Mammary epithelial cell (primary cell): ENCODE measurements at regions not wholly inside any gene's neighbourhood (a gene's known extent, or its start where the extent isn't known, plus 50 kb on each side); places are given as distances from the start of the nearest gene placed in this dataset.

ENCODE experiments used
- CTCF ChIP-seq, 2 donors: IDR thresholded peaks in 1 of 2; conservative IDR thresholded peaks in 1 of 2; 2 replicates each; pipeline ENCODE4 v1.5.1; 2011 to 2012; ENCODE audit warnings: inconsistent platforms in 2 of 2, low read length in 2 of 2, mild to moderate bottlenecking in 2 of 2, control low read depth in 1 of 2, low read depth in 1 of 2; ENCODE audit not compliant: insufficient read depth in 1 of 2; ENCODE audit errors: extremely low read depth in 1 of 2
- EZH2 ChIP-seq: IDR thresholded peaks from 2 replicates; pipeline ENCODE4 v1.6.1; 2012; ENCODE audit warnings: low read length, inconsistent platforms, borderline replicate concordance

- no peak for TF ChIP-seq CTCF (conservative IDR thresholded peaks at IDR 0.05 in 1 of 2, IDR thresholded peaks at IDR 0.05 in 1 of 2; ENCODE audit: extremely low read depth in 1 of 2, insufficient read depth in 1 of 2, low read depth in 1 of 2, low read length in 2 of 2)
- no peak for TF ChIP-seq EZH2
Measured at GRCh38 chr12:115402443-115403180, 718.6 kb upstream of the TBX3 start.
